Ascending aorta (tissue), 2 donors: ENCODE measurements at regions not wholly inside any gene's neighbourhood (a gene's known extent, or its start where the extent isn't known, plus 50 kb on each side); places are given as distances from the start of the nearest gene placed in this dataset.

Experiments used
- DNase-seq, 2 donors: peaks; one replicate each; pipeline ENCODE4 v3.0.0-alpha.2; 2019; ENCODE audit warnings: low spot score in 2 of 2
- H3K27ac ChIP-seq, 2 donors: fragments of 200-600 bp; sonication (generic); one replicate each; pipeline ENCODE4 v1.5.1; 2016 to 2017; ENCODE audit warnings: mild to moderate bottlenecking in 1 of 2
- H3K27me3 ChIP-seq: fragments of 200-600 bp; sonication (generic); one replicate; pipeline ENCODE4 v1.5.1; 2017
- H3K36me3 ChIP-seq, 2 donors: fragments of 200-600 bp; sonication (generic); one replicate each; pipeline ENCODE4 v1.5.1; 2016
- H3K4me1 ChIP-seq, 2 donors: fragments of 200-600 bp; sonication (generic); one replicate each; pipeline ENCODE4 v1.5.1; 2016 to 2017; ENCODE audit warnings: mild to moderate bottlenecking in 1 of 2
- H3K4me3 ChIP-seq, 2 donors: fragments of 200-600 bp; sonication (generic); one replicate each; pipeline ENCODE4 v1.5.1; 2016 to 2017; ENCODE audit warnings: mild to moderate bottlenecking in 1 of 2
- H3K9me3 ChIP-seq, 2 donors: fragments of 200-600 bp; sonication (generic); one replicate each; pipeline ENCODE4 v1.5.1; 2016
- intact Hi-C: fragments of 100-400 bp; cut with DNase I; formaldehyde crosslinking; loops from one replicate; pipeline ENCODE4 v1.15.1; 2023
- TF ChIP-seq, protein P1 (sequence below), 3 experiments: fragments of 200-600 bp in 2 of 3; fragments of 450-650 bp in 1 of 3; sonication (generic) in 2 of 3; IDR thresholded peaks; one replicate each; pipeline ENCODE4 v1.5.1; 2016 to 2019; ENCODE audit warnings: antibody characterized with exemption in 3 of 3, mild to moderate bottlenecking in 1 of 3, moderate library complexity in 1 of 3

DNA sequence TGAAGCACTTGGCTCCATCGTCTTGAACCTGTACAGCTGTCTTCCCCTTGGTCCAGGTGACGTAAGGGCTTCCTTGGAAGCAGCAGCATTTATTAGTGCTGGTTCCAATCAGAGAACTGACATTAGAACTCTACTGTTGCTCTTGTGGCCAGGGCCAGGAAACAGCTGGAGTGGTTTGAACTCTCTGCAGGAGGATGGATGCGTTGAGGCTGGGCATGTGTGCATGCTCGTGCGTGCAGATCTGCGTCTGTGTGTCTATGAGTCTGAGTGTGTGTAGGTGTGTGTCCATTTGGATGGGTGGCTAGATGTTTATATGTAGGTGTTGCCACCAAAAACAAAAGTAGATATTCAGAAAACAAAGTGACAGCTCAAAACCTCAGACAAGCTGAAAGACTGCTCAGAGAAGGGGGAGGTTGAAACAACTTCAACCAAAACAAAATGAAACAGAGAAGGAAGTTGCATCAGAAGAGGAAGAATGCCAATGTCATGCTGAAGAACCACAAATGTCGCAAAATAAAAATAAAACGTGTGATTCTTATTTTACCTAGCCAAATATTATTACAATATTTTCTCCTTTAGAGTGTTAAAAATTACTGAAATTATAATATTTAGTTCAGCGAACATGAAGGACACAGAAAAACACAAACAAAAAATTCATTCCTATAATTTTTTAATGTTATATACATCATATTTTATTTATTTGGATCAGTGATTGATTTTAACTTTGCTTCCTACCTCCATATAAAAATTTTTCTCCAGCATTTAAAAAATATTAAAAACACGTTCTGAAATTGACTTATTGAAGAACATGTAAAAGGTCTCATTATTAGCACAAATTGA is 96.1 kb upstream of the MKLN1 start:
- intact Hi-C loops = no loop called here
- no peak overlapping the region for H3K4me3 ChIP-seq
- DNase-seq = peak; percentile 19 to 64

DNA sequence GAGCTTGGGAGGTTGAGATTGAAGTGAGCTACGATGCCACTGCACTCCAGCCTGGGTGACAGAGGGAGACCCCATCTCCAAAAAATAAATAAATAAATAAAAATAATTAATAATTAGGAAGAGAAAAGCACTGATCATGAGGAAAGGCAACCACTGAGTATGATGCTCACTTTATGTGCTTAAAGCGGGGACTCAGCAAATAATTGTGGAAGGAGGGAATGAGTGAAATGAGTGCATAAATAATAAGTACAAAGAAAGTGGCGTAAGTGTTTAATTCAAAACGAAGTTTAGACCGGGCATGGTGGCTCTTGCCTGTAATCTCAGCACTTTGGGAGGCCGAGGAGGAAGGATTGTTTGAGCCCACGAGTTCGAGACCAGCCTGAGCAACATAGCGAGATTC is 94.9 kb upstream of the MKLN1 start:
- no peaks in the 10 kb centered on the region for H3K9me3 ChIP-seq
- no peaks in the 10 kb centered on the region for H3K36me3 ChIP-seq
- TF ChIP-seq, protein P1, sequence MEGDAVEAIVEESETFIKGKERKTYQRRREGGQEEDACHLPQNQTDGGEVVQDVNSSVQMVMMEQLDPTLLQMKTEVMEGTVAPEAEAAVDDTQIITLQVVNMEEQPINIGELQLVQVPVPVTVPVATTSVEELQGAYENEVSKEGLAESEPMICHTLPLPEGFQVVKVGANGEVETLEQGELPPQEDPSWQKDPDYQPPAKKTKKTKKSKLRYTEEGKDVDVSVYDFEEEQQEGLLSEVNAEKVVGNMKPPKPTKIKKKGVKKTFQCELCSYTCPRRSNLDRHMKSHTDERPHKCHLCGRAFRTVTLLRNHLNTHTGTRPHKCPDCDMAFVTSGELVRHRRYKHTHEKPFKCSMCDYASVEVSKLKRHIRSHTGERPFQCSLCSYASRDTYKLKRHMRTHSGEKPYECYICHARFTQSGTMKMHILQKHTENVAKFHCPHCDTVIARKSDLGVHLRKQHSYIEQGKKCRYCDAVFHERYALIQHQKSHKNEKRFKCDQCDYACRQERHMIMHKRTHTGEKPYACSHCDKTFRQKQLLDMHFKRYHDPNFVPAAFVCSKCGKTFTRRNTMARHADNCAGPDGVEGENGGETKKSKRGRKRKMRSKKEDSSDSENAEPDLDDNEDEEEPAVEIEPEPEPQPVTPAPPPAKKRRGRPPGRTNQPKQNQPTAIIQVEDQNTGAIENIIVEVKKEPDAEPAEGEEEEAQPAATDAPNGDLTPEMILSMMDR (IDR thresholded peaks at IDR 0.05) = no peak
- no peak overlapping the region for H3K4me3 ChIP-seq
- H3K27ac ChIP-seq = no peak overlapping the region
- DNase-seq = peak in 1 of 2 donors; percentile 21
- no peaks in the 10 kb centered on the region for H3K4me1 ChIP-seq
- intact Hi-C loops = no loop called here
- H3K27me3 ChIP-seq = no peaks in the 10 kb centered on the region

More for the DNA sequence above, 96.1 kb upstream of the MKLN1 start:
- Histone ChIP-seq H3K9me3 (no peaks in the 10 kb centered on the region), H3K4me1 (no peaks in the 10 kb centered on the region), H3K27ac (no peak overlapping the region), H3K27me3 (no peaks in the 10 kb centered on the region), H3K36me3 (no peaks in the 10 kb centered on the region)
- TF ChIP-seq, protein P1 (IDR thresholded peaks at IDR 0.05) = no peak

DNA sequence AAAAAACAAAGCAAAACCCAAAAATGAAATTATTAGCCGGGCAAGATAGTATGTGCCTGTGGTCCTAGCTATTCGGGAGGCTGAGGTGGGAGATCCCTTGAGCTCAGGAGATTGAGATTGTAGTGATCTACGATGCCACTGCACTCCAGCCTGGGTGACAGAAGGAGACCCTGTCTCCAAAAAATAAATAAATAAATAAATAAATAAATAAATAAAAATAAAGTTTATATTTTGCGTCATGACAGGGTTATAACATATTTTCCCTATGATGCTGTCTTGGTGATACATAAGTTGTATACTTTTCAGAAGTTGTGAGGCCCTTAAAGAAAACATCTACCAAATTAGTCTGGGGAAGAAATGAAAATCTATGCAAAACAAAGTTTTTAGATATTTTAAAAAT is 94.5 kb upstream of the MKLN1 start:
- H3K36me3 ChIP-seq = no peaks in the 10 kb centered on the region
- peak in 1 of 2 donors; percentile 41 for DNase-seq
- intact Hi-C loops = no loop called here

DNA sequence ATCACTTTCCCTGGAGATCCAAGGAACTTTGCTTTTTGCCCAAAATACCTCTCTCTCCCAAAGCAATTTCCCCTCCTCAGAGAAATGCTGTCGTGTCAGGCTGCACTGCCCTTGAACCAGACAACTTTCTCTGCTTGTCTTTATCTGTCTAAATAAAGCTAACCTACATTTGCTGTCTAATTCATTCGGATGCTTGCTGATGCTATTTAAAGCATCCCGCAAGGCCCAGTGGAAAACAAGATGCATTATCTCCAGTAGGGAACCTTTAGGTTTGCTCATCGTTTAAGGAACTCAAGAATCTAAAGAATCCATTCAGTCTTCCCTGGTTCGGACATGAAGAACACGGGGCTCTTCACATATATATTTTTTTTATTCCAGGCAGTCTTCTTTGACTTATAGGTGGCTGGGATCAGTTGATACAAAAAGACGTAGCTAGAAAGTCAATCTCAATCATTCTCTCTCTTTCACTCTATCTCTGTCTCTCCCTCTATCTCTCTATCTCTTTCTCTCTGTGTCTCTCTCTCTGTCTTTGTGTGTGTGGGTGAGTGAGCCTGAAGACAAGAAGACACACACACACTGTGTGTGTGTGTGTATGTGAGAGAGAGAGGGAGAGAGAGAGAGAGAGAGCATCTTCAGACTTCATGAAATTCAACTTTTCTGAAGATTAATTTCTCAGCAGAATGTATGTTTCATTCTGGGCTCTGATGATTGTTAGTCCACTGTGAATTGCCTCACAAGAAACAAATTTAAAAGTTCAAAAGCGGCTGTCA is 92.8 kb upstream of the MKLN1 start:
- Histone ChIP-seq H3K36me3 (no peaks in the 10 kb centered on the region), H3K27ac (no peak overlapping the region), H3K9me3 (no peaks in the 10 kb centered on the region), H3K27me3 (no peaks in the 10 kb centered on the region), H3K4me1 (no peaks in the 10 kb centered on the region), H3K4me3 (no peak overlapping the region)
- DNase-seq = no peak
- TF ChIP-seq, protein P1 (IDR thresholded peaks at IDR 0.05) = no peak
- intact Hi-C loops = loop anchor here (5.0 kb wide), 1 partner anchor 92 kb away; the partner anchor contains the start of gene MKLN1

More for the DNA sequence above, 94.5 kb upstream of the MKLN1 start:
- no peaks in the 10 kb centered on the region for H3K4me1 ChIP-seq
- no peak overlapping the region for H3K4me3 ChIP-seq
- no peaks in the 10 kb centered on the region for H3K27me3 ChIP-seq
- H3K9me3 ChIP-seq = no peaks in the 10 kb centered on the region
- TF ChIP-seq, protein P1 (IDR thresholded peaks at IDR 0.05) = no peak
- H3K27ac ChIP-seq = no peak overlapping the region

DNA sequence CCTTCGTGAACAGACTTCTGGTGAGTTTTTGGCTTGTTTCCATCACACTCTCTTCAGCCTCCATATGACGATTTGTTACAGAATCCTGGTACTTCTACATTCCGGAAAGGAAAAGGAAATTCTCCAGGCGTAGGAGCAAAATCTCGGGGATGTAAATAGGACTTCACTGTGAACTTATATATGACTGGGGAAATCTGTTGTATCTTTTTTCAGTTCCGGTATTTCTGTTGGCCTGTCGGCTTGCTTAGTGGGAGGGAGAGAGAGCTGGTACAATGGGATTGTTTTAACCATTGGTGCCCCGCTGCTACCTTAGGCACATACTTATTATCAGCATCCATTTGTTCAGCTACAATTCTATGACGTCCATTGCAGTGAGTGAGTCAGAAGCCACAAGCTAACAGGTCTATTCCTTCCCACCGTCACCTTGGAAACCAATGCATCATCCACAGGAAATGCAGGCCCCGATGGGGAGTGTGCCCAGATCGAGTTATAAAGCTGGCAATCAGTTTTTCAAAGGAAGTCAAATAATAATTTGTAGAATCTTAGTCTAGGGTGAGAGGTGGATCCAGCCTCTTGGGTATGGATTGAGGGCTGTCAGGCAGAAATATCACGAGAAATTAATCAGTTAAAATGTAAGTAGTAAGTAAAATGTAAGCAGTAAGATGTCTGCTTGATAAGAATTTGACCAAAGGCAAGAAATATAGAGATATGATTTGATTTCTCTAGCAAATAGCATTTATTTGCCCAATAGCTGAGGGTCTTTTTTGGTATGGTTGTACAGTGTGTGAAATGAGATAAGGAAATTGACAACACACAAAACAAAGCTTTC is 92.0 kb upstream of the MKLN1 start:
- Histone ChIP-seq H3K9me3 (no peaks in the 10 kb centered on the region), H3K4me3 (no peak overlapping the region), H3K36me3 (no peaks in the 10 kb centered on the region), H3K27me3 (no peaks in the 10 kb centered on the region), H3K4me1 (no peaks in the 10 kb centered on the region), H3K27ac (no peak overlapping the region)
- DNase-seq = peak; percentile 48 to 86
- TF ChIP-seq, protein P1 (IDR thresholded peaks at IDR 0.05) = no peak
- intact Hi-C loops = loop anchor here (5.0 kb wide), 1 partner anchor 92 kb away; the partner anchor contains the start of gene MKLN1
